Small intestine (tissue), 7 donors: ENCODE measurements at regions not wholly inside any gene's neighbourhood (a gene's known extent, or its start where the extent isn't known, plus 50 kb on each side); places are given as distances from the start of the nearest gene placed in this dataset.

Source experiments
- DNase-seq, 2 donors: peaks; one replicate each; pipeline versions ENCODE4 v3.0.0 to v3.0.0-alpha.2; 2013
- FAIRE-seq: peaks from 2 replicates; lab custom pipeline; 2012; peaks lifted over from hg19 to GRCh38; lab: Jason Lieb, UNC
- H3K27ac ChIP-seq, 3 donors: one replicate each; pipeline ENCODE4 v1.5.1; 2013; ENCODE audit warnings: low read length in 2 of 3, mild to moderate bottlenecking in 2 of 3, control low read depth in 1 of 3, inconsistent platforms in 1 of 3, low read depth in 1 of 3, moderate library complexity in 1 of 3
- H3K27me3 ChIP-seq, 3 donors: one replicate each; pipeline ENCODE4 v1.6.1; 2013; ENCODE audit warnings: low read length in 3 of 3, inconsistent platforms in 1 of 3; ENCODE audit not compliant: control insufficient read depth in 3 of 3, insufficient read depth in 3 of 3
- H3K36me3 ChIP-seq, 3 donors: one replicate each; pipeline ENCODE4 v1.6.1; 2013; ENCODE audit warnings: low read length in 3 of 3, inconsistent platforms in 1 of 3, low read depth in 1 of 3, mild to moderate bottlenecking in 1 of 3, moderate library complexity in 1 of 3; ENCODE audit not compliant: control insufficient read depth in 3 of 3, insufficient read depth in 2 of 3
- H3K4me1 ChIP-seq, 3 donors: one replicate each; pipeline ENCODE4 v1.6.1; 2013; ENCODE audit warnings: low read length in 2 of 3, inconsistent platforms in 1 of 3, low read depth in 1 of 3, mild to moderate bottlenecking in 1 of 3, moderate library complexity in 1 of 3; ENCODE audit not compliant: control insufficient read depth in 3 of 3, insufficient read depth in 2 of 3
- H3K4me3 ChIP-seq, 3 donors: one replicate each; pipeline ENCODE4 v1.5.1; 2013; ENCODE audit warnings: low read length in 3 of 3, control low read depth in 1 of 3, inconsistent platforms in 1 of 3, low read depth in 1 of 3, mild to moderate bottlenecking in 1 of 3, moderate library complexity in 1 of 3
- H3K9me3 ChIP-seq, 2 donors: one replicate each; pipeline ENCODE4 v1.6.1; 2013; ENCODE audit warnings: low read depth in 1 of 2, low read length in 1 of 2; ENCODE audit not compliant: control insufficient read depth in 2 of 2, insufficient read depth in 1 of 2
- WGBS, 3 donors: extraction: QIAGEN DNeasy Blood & Tissue Kit; methylation state at CpG; one replicate each; pipeline ENCODE4 v1.1.7; 2013; 5-methylcytosine and 5-hydroxymethylcytosine counted together
- donor health status: healthy with polysubstance abuse.
- donor health status: control.
- donor health status: control.
- donor health status: Bipolar disorder and iron deficiency.
- donor health status: healthy.

DNA sequence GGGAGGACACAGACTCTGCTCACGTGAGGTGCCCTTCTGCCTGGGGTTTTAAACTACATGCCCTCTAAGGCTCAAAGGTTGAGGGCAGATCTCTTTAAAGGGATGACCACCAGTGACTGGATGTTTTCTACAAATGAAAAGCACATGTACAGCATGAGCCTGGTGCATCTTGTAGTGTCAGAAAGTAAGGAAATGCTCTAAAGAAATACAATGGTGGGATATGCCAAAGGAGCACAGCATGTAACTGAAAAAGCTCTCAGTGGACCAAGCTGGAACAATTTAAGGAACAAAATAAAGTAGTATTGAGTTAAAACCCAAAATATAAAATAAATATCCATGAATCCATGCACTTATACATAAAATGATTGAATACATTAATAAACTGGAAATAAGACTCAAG, 78.3 kb upstream of the SEMA6D start:
- 79 to 91% (median 84%) methylated on average over 1 of the region's 1 CpG for WGBS, 3 donors
- FAIRE-seq (no peak), DNase-seq (no peak)
- Histone ChIP-seq H3K27me3 (no peaks in the 10 kb centered on the region), H3K4me1 (no peaks in the 10 kb centered on the region), H3K36me3 (no peaks in the 10 kb centered on the region), H3K9me3 (no peaks in the 10 kb centered on the region), H3K27ac (no peak overlapping the region), H3K4me3 (no peak overlapping the region)

- no peak for FAIRE-seq
- DNase-seq, result no peak
- H3K4me3 ChIP-seq, result no peak overlapping the region
- H3K27ac ChIP-seq, result no peak overlapping the region
- no peaks in the 10 kb centered on the region for H3K36me3 ChIP-seq
- H3K27me3 ChIP-seq, result no peaks in the 10 kb centered on the region
- H3K9me3 ChIP-seq, result no peaks in the 10 kb centered on the region
- H3K4me1 ChIP-seq, result no peaks in the 10 kb centered on the region
- 91 to 96% (median 93%) methylated on average over 5 of the region's 5 CpGs for WGBS, 3 donors
Measured at GRCh38 chr15:47640079-47640478, 77.2 kb upstream of the SEMA6D start.

DNA sequence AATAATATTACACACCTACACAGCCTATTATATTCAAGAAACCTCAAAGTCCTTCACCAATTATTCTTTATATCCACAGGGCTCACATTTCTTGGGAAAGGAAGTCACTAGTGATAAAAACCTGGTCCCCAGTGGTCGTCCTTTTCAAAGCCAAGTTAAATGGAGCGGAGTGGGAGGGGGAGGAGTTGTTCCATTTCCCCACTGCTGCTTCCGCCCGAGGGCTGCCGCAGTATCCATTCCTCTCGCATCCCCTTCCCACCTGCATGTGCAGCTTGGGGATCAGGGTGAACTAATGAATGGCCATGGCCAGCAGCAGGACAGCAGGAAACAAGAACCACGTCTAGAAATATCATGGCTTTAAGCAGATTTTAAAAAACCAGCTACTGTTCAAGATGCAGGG, 76.4 kb upstream of the SEMA6D start:
- H3K36me3 ChIP-seq, result no peaks in the 10 kb centered on the region
- no peak for DNase-seq
- no peaks in the 10 kb centered on the region for H3K27me3 ChIP-seq
- H3K4me3 ChIP-seq, result no peak overlapping the region
- WGBS, 3 donors, result 86 to 90% (median 88%) methylated on average over 7 of the region's 7 CpGs
- no peaks in the 10 kb centered on the region for H3K9me3 ChIP-seq
- H3K4me1 ChIP-seq, result no peaks in the 10 kb centered on the region
- H3K27ac ChIP-seq, result peak overlapping the region in 1 of 3 donors; percentile 3
- no peak for FAIRE-seq

GRCh38 chr15:47644722-47645121, 72.6 kb upstream of the SEMA6D start:
- Histone ChIP-seq H3K4me1 (no peaks in the 10 kb centered on the region), H3K4me3 (no peak overlapping the region), H3K27me3 (no peaks in the 10 kb centered on the region), H3K9me3 (no peaks in the 10 kb centered on the region), H3K27ac (no peak overlapping the region), H3K36me3 (no peaks in the 10 kb centered on the region)
- 64 to 89% (median 82%) methylated on average over 3 of the region's 3 CpGs for WGBS, 3 donors
- no peak for DNase-seq
- no peak for FAIRE-seq

GRCh38 chr15:47650564-47650963, 66.7 kb upstream of the SEMA6D start:
- Histone ChIP-seq H3K27ac (peak overlapping the region in 1 of 3 donors; percentile 13), H3K27me3 (no peaks in the 10 kb centered on the region), H3K36me3 (no peaks in the 10 kb centered on the region), H3K4me3 (no peak overlapping the region), H3K4me1 (peaks cover 0 to 16% (median 0%) of the 10 kb centered on the region in 3 donors), H3K9me3 (no peaks in the 10 kb centered on the region)
- peak; percentile 71 to 73 for DNase-seq
- 24 to 56% (median 25%) methylated on average over 3 of the region's 3 CpGs for WGBS, 3 donors
- FAIRE-seq, result no peak

- H3K27ac ChIP-seq, result no peak overlapping the region
- no peaks in the 10 kb centered on the region for H3K27me3 ChIP-seq
- no peaks in the 10 kb centered on the region for H3K9me3 ChIP-seq
- peaks cover 0 to 16% (median 0%) of the 10 kb centered on the region in 3 donors for H3K4me1 ChIP-seq
- FAIRE-seq, result no peak
- DNase-seq, result peak; percentile 11 to 33
- 16 to 44% (median 22%) methylated on average over 7 of the region's 7 CpGs for WGBS, 3 donors
- H3K36me3 ChIP-seq, result no peaks in the 10 kb centered on the region
- H3K4me3 ChIP-seq, result no peak overlapping the region
Measured at GRCh38 chr15:47652328-47652727, 65.0 kb upstream of the SEMA6D start.

GRCh38 chr15:47652844-47653243, 64.5 kb upstream of the SEMA6D start:
- Histone ChIP-seq H3K27me3 (no peaks in the 10 kb centered on the region), H3K4me1 (peaks cover 0 to 16% (median 0%) of the 10 kb centered on the region in 3 donors), H3K9me3 (no peaks in the 10 kb centered on the region), H3K4me3 (no peak overlapping the region), H3K27ac (no peak overlapping the region), H3K36me3 (no peaks in the 10 kb centered on the region)
- DNase-seq (no peak), FAIRE-seq (no peak)
- 17 to 48% (median 41%) methylated on average over 2 of the region's 2 CpGs for WGBS, 3 donors

GRCh38 chr15:47661661-47662180, 55.6 kb upstream of the SEMA6D start:
- FAIRE-seq (no peak), DNase-seq (no peak)
- no peak overlapping the region for H3K4me3 ChIP-seq
- H3K36me3 ChIP-seq, result no peaks in the 10 kb centered on the region
- H3K9me3 ChIP-seq, result no peaks in the 10 kb centered on the region
- no peaks in the 10 kb centered on the region for H3K27me3 ChIP-seq
- no peak overlapping the region for H3K27ac ChIP-seq
- 89 to 96% (median 91%) methylated on average over 5 of the region's 5 CpGs for WGBS, 3 donors
- no peaks in the 10 kb centered on the region for H3K4me1 ChIP-seq

DNA sequence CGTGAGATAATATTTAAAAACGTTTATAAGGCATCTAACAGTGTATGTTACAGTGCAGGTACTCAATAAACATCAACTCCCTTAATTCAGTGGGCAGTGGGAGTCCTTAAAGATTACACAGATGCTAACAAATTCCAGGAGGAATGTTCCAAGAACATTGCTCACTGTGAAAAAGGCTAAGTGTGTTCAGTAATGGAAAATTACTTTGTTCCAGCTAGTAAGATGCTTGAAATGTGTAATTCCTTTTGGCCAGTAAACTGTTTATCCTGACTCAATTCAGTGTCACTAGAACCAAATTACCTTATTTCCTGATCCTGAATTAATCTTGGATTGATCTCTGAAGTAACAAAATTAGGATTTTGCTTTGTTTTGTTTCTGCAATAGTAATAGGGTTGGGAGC, 54.2 kb upstream of the SEMA6D start:
- FAIRE-seq, result no peak
- Histone ChIP-seq H3K4me3 (no peak overlapping the region), H3K27me3 (no peaks in the 10 kb centered on the region), H3K27ac (no peak overlapping the region), H3K9me3 (no peaks in the 10 kb centered on the region), H3K36me3 (no peaks in the 10 kb centered on the region), H3K4me1 (no peaks in the 10 kb centered on the region)
- no peak for DNase-seq
- WGBS, 3 donors, result 38 to 39% (median 39%) methylated on average over 2 of the region's 2 CpGs
